ENCODE measurements at regions not wholly inside any gene's neighbourhood (a gene's known extent, or its start where the extent isn't known, plus 50 kb on each side); places are given as distances from the start of the nearest gene placed in this dataset.

- FAIRE-seq: no peak
Observed at GRCh38 chr10:31709028-31709427, 219.6 kb downstream of the ARHGAP12 start.

GRCh38 chr10:31708474-31708873 lies 220.2 kb downstream of the ARHGAP12 start:
- no peak for FAIRE-seq

- no peak for FAIRE-seq
Observed at GRCh38 chr10:31708046-31708445, 220.6 kb downstream of the ARHGAP12 start.

- FAIRE-seq: no peak
Observed at GRCh38 chr10:31707093-31708039, 221.3 kb downstream of the ARHGAP12 start.

GRCh38 chr10:31706464-31707092 lies 222.1 kb downstream of the ARHGAP12 start:
- FAIRE-seq: no peak

- FAIRE-seq: no peak
Observed at GRCh38 chr10:31705136-31705535, 223.5 kb downstream of the ARHGAP12 start.

- no peak for FAIRE-seq
Observed at GRCh38 chr10:31704195-31704594, 224.4 kb downstream of the ARHGAP12 start.

- no peak for FAIRE-seq
Observed at GRCh38 chr10:31702954-31703353, 225.7 kb downstream of the ARHGAP12 start.

GRCh38 chr10:31702005-31702404 lies 226.6 kb downstream of the ARHGAP12 start:
- FAIRE-seq: no peak

- FAIRE-seq: no peak
Observed at GRCh38 chr10:31701546-31701945, 227.1 kb downstream of the ARHGAP12 start.

- FAIRE-seq: no peak
Observed at GRCh38 chr10:31700181-31700611, 228.4 kb downstream of the ARHGAP12 start.

- no peak for FAIRE-seq
Observed at GRCh38 chr10:31698181-31698830, 230.3 kb downstream of the ARHGAP12 start.

- FAIRE-seq: no peak
Observed at GRCh38 chr10:31697271-31698180, 231.1 kb downstream of the ARHGAP12 start.

GRCh38 chr10:31694929-31695837 lies 233.4 kb downstream of the ARHGAP12 start:
- no peak for FAIRE-seq

- no peak for FAIRE-seq
Observed at GRCh38 chr10:31694126-31694685, 234.4 kb downstream of the ARHGAP12 start.

GRCh38 chr10:31693491-31693890 lies 235.1 kb downstream of the ARHGAP12 start:
- no peak for FAIRE-seq

- FAIRE-seq: no peak
Observed at GRCh38 chr10:31689233-31689632, 239.4 kb downstream of the ARHGAP12 start.

GRCh38 chr10:31687663-31688482 lies 240.8 kb downstream of the ARHGAP12 start:
- no peak for FAIRE-seq

GRCh38 chr10:31686599-31686998 lies 242.0 kb downstream of the ARHGAP12 start:
- FAIRE-seq: no peak

- FAIRE-seq: no peak
Observed at GRCh38 chr10:31683682-31684081, 244.9 kb downstream of the ARHGAP12 start.

All from A204.1 (cell line).